B cell (primary cell): ENCODE measurements at regions not wholly inside any gene's neighbourhood (a gene's known extent, or its start where the extent isn't known, plus 50 kb on each side); places are given as distances from the start of the nearest gene placed in this dataset.

Experiments used
- ATAC-seq: fragments of 200-7000 bp; cut with Tn5 transposase; one replicate; pipeline ENCODE4 v1.10.0; 2021; ENCODE audit warnings: low read depth, mild to moderate bottlenecking, moderate number of reproducible peaks, moderate library complexity
- CTCF ChIA-PET: fragments of 350-600 bp; sonication (Branson Sonifier 250); formaldehyde crosslinking; loops from one replicate; lab custom pipeline; 2021; ENCODE audit warnings: antibody characterized with exemption, inconsistent platforms; lab: Charles Lee
- POLR2A ChIA-PET: fragments of 350-600 bp; sonication (Branson Sonifier 250); formaldehyde crosslinking; loops from one replicate; lab custom pipeline; 2021; ENCODE audit warnings: antibody characterized with exemption; lab: Charles Lee
- DNase-seq: peaks from one replicate; pipeline ENCODE4 v3.0.0; 2013
- H2AFZ ChIP-seq: 2 replicates; pipeline ENCODE4 v1.6.1; 2012; ENCODE audit warnings: mild to moderate bottlenecking, low read depth, low read length; ENCODE audit not compliant: insufficient read depth, poor library complexity, severe bottlenecking
- H3K27ac ChIP-seq, 2 donors: 1 replicate in 1 of 2; 2 replicates in 1 of 2; pipeline ENCODE4 v1.5.1; 2012 to 2013; ENCODE audit warnings: low read length in 2 of 2, mild to moderate bottlenecking in 2 of 2, moderate library complexity in 1 of 2
- H3K27me3 ChIP-seq, 4 experiments: fragments of 200-600 bp in 1 of 4; sonication (generic) in 1 of 4; replicated peaks in 1 of 4; 1 replicate in 2 of 4; 2 replicates in 2 of 4; pipeline versions ENCODE4 v1.6.1 to v1.7.0; 2013 to 2016; ENCODE audit warnings: low read length in 3 of 4, mild to moderate bottlenecking in 2 of 4, mixed read lengths in 1 of 4, moderate library complexity in 1 of 4; ENCODE audit not compliant: insufficient read depth in 4 of 4, control insufficient read depth in 3 of 4; ENCODE audit errors: control extremely low read depth in 1 of 4
- H3K36me3 ChIP-seq, 2 experiments: replicated peaks in 1 of 2; 1 replicate in 1 of 2; 2 replicates in 1 of 2; pipeline versions ENCODE4 v1.6.1 to v1.7.1; 2013; ENCODE audit warnings: low read length in 1 of 2; ENCODE audit not compliant: insufficient read depth in 2 of 2, control insufficient read depth in 1 of 2; ENCODE audit errors: control extremely low read depth in 1 of 2, extremely low read depth in 1 of 2
- H3K4me1 ChIP-seq, 2 donors: fragments of 200-600 bp in 1 of 2; sonication (generic) in 1 of 2; 1 replicate in 1 of 2; 2 replicates in 1 of 2; pipeline versions ENCODE4 v1.5.1 to v1.6.1; 2013 to 2017; ENCODE audit warnings: low read length in 2 of 2; ENCODE audit not compliant: control insufficient read depth in 2 of 2, insufficient read depth in 2 of 2
- H3K4me2 ChIP-seq: replicated peaks from 2 replicates; pipeline ENCODE3; 2012; ENCODE audit warnings: mild to moderate bottlenecking, low read depth, low read length; ENCODE audit not compliant: poor library complexity, severe bottlenecking
- H3K4me3 ChIP-seq, 5 experiments: fragments of 200-600 bp in 1 of 5; sonication (generic) in 1 of 5; 1 replicate in 3 of 5; 2 replicates in 2 of 5; pipeline versions ENCODE4 v1.5.1 to v1.7.0; 2011 to 2016; ENCODE audit warnings: low read length in 4 of 5, mild to moderate bottlenecking in 4 of 5, low read depth in 2 of 5, control low read depth in 1 of 5, moderate library complexity in 1 of 5; ENCODE audit not compliant: insufficient read depth in 1 of 5; ENCODE audit errors: control extremely low read depth in 1 of 5, extremely low read depth in 1 of 5
- H3K79me2 ChIP-seq: fragments of 200-600 bp; sonication (generic); one replicate; pipeline ENCODE4 v1.6.0; 2016; ENCODE audit warnings: low read length; ENCODE audit not compliant: control insufficient read depth, insufficient read depth
- H3K9ac ChIP-seq: fragments of 200-600 bp; sonication (generic); 2 replicates; pipeline ENCODE4 v1.6.1; 2017; ENCODE audit warnings: mild to moderate bottlenecking, low read length, moderate library complexity
- H3K9me3 ChIP-seq, 3 donors: one replicate each; pipeline versions ENCODE4 v1.6.1 to v1.7.1; 2013; ENCODE audit warnings: low read length in 2 of 3; ENCODE audit not compliant: control insufficient read depth in 2 of 3, insufficient read depth in 1 of 3; ENCODE audit errors: control extremely low read depth in 1 of 3
- H4K20me1 ChIP-seq: 2 replicates; pipeline ENCODE4 v1.6.0; 2012; ENCODE audit warnings: mild to moderate bottlenecking, low read length; ENCODE audit not compliant: insufficient read depth, control insufficient read depth, poor library complexity, severe bottlenecking
- H3K27ac Mint-ChIP-seq: one replicate; pipeline ENCODE4 v1.8.0; 2021; ENCODE audit warnings: mixed read lengths
- H3K27me3 Mint-ChIP-seq: one replicate; pipeline ENCODE4 v1.8.0; 2021; ENCODE audit warnings: mixed read lengths
- H3K4me1 Mint-ChIP-seq: one replicate; pipeline ENCODE4 v1.8.0; 2021; ENCODE audit warnings: mixed read lengths
- H3K4me3 Mint-ChIP-seq: one replicate; pipeline ENCODE4 v1.8.0; 2021; ENCODE audit warnings: mixed read lengths
- H3K9me3 Mint-ChIP-seq: one replicate; pipeline ENCODE4 v1.8.0; 2022; ENCODE audit warnings: mixed read lengths; ENCODE audit not compliant: insufficient read depth
- EZH2 ChIP-seq: IDR thresholded peaks from 2 replicates; pipeline ENCODE4 v1.6.1; 2012; ENCODE audit warnings: borderline replicate concordance, low read depth, mild to moderate bottlenecking, moderate library complexity, low read length; ENCODE audit not compliant: insufficient read depth, poor library complexity, severe bottlenecking
- WGBS: methylation state at CpG from one replicate; pipeline ENCODE4 v1.1.5; 2013; ENCODE audit warnings: missing lambda C conversion rate; ENCODE audit not compliant: insufficient coverage; 5-methylcytosine and 5-hydroxymethylcytosine counted together
- intact Hi-C: fragments of 100-400 bp; cut with micrococcal nuclease; formaldehyde crosslinking; loops from one replicate; pipeline ENCODE4 v1.10.0; 2022
- TF ChIP-seq, protein P1 (sequence below): fragments of 200-600 bp; IDR thresholded peaks from one replicate; pipeline ENCODE4 v1.8.0; 2022; ENCODE audit warnings: antibody characterized with exemption, mild to moderate bottlenecking

DNA sequence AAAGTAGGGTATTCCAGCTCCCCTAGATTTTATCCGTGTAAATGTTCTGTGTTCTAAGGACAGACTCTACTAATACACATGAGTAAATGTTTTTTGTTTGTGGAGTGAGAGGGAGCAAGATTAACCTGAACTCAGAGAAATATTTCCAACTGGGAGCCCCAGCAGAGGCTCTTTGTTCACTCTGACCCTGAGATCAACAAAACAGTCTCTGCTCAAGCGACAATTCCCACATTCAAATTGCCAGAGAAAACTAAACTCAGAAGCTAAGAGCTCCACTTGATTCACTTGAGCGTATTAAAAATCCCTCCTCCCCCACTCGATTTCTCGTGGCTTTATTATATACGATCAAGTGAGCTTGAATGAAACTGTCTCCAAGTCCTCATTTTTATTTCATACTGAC is 413.9 kb upstream of the JARID2 start:
- Histone ChIP-seq H3K9ac (no peak overlapping the region), H2AFZ (no peak overlapping the region), H3K4me2 (no peak overlapping the region), H4K20me1 (no peaks in the 10 kb centered on the region), H3K79me2 (no peaks in the 10 kb centered on the region), H3K27ac (no peak overlapping the region), H3K4me1 (no peaks in the 10 kb centered on the region), H3K36me3 (no peaks in the 10 kb centered on the region), H3K4me3 (no peak overlapping the region), H3K27me3 (no peaks in the 10 kb centered on the region), H3K9me3 (no peaks in the 10 kb centered on the region)
- CTCF ChIA-PET: no interaction called here
- Mint-ChIP-seq H3K9me3 (no peaks in the 10 kb centered on the region), H3K4me1 (no peaks in the 10 kb centered on the region), H3K4me3 (no peak overlapping the region), H3K27me3 (no peaks in the 10 kb centered on the region), H3K27ac (no peak overlapping the region)
- TF ChIP-seq EZH2: no peak
- TF ChIP-seq, protein P1, sequence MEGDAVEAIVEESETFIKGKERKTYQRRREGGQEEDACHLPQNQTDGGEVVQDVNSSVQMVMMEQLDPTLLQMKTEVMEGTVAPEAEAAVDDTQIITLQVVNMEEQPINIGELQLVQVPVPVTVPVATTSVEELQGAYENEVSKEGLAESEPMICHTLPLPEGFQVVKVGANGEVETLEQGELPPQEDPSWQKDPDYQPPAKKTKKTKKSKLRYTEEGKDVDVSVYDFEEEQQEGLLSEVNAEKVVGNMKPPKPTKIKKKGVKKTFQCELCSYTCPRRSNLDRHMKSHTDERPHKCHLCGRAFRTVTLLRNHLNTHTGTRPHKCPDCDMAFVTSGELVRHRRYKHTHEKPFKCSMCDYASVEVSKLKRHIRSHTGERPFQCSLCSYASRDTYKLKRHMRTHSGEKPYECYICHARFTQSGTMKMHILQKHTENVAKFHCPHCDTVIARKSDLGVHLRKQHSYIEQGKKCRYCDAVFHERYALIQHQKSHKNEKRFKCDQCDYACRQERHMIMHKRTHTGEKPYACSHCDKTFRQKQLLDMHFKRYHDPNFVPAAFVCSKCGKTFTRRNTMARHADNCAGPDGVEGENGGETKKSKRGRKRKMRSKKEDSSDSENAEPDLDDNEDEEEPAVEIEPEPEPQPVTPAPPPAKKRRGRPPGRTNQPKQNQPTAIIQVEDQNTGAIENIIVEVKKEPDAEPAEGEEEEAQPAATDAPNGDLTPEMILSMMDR: no peak
- DNase-seq (no peak), ATAC-seq (no peak)
- 95% methylated on average over 2 of the region's 6 CpGs for WGBS
- intact Hi-C loops: no loop called here
- POLR2A ChIA-PET: no interaction called here

DNA sequence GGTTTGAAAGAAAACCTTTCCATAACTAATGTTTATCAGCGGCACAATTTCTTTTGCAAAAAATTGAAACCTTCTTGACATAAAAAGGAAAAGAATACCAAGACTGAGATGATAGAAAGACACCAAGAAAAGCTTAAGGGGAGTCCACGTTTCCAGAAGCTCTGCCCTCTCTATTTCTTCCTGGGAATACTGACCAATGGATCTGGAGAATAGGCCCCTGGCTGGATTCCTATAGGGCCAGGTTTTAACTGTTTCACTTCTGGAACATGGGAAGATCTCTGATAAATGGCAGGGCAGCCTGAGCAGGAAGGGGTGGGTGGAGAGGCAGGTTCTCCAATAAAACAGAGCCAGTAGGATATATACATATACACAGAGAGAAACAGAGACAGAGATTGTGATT is 413.4 kb upstream of the JARID2 start:
- Mint-ChIP-seq H3K4me1 (no peaks in the 10 kb centered on the region), H3K9me3 (no peaks in the 10 kb centered on the region), H3K4me3 (no peak overlapping the region), H3K27me3 (no peaks in the 10 kb centered on the region), H3K27ac (no peak overlapping the region)
- CTCF ChIA-PET: no interaction called here
- no peaks in the 10 kb centered on the region for H3K4me1 ChIP-seq
- H3K36me3 ChIP-seq: no peaks in the 10 kb centered on the region
- H3K27ac ChIP-seq: no peak overlapping the region
- H3K4me2 ChIP-seq: no peak overlapping the region
- no peaks in the 10 kb centered on the region for H4K20me1 ChIP-seq
- H3K9ac ChIP-seq: no peak overlapping the region
- POLR2A ChIA-PET: no interaction called here
- intact Hi-C loops: no loop called here
- no peaks in the 10 kb centered on the region for H3K9me3 ChIP-seq
- TF ChIP-seq, protein P1: no peak
- TF ChIP-seq EZH2: no peak
- ATAC-seq: no peak
- H3K4me3 ChIP-seq: no peak overlapping the region
- no peaks in the 10 kb centered on the region for H3K27me3 ChIP-seq
- H2AFZ ChIP-seq: no peak overlapping the region
- no peak for DNase-seq
- 100% methylated on average over 1 of the region's 2 CpGs for WGBS
- no peaks in the 10 kb centered on the region for H3K79me2 ChIP-seq
